HTR-8/SVneo (cell line): ENCODE measurements at regions not wholly inside any gene's neighbourhood (a gene's known extent, or its start where the extent isn't known, plus 50 kb on each side); places are given as distances from the start of the nearest gene placed in this dataset.
"Not testable (repeated sequence)": the region's sequence is repeated elsewhere in the genome, so short reads cannot be mapped to it uniquely, and the experiment has no call there.

Experiments used
- DNase-seq: peaks from one replicate; pipeline ENCODE4 v3.0.0; 2011; ENCODE audit warnings: low spot score, mixed read lengths; ENCODE audit not compliant: insufficient read length
- FAIRE-seq: peaks from 2 replicates; lab custom pipeline; 2011; peaks lifted over from hg19 to GRCh38; lab: Jason Lieb, UNC

DNA sequence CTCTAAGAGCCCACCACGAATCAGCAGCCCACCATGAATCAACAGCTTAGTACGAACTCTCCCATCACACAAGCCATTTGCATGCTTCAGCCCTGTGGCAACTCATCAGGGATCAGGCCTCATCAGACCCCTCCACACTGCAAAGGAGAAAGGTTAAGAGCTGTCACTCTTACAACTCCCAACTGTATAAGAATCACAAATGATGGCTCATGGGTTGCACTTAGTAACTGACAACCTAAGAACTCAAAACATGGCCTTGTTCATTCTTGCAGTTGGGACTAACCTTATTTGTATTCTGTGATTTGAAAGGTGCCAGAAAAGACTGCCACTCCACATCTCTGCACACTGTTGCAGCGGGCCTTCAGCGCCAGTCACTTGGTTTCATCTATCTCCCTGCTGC is 149.1 kb upstream of the ZNF366 start:
- no peak for DNase-seq
- FAIRE-seq = no peak

DNA sequence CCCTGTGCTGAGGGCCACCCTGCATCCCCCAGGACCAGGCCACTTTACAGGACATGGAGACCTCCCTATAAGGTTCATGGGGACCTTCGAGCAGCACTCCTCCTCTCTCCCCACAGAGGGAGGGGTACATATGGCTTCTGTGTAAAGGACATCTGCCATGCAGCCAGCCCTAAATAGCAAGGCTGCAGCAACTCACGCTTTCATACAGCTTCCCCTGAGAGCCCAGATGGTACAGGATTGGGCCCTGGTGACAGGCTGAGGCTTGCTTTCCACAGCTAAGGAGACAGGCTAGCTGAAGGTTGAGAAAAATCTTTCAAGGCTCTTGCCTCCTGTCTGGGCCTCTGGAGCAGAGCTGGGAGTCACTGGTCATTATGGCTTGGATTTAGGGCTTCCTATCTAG is 147.0 kb upstream of the ZNF366 start:
- no peak for DNase-seq

DNA sequence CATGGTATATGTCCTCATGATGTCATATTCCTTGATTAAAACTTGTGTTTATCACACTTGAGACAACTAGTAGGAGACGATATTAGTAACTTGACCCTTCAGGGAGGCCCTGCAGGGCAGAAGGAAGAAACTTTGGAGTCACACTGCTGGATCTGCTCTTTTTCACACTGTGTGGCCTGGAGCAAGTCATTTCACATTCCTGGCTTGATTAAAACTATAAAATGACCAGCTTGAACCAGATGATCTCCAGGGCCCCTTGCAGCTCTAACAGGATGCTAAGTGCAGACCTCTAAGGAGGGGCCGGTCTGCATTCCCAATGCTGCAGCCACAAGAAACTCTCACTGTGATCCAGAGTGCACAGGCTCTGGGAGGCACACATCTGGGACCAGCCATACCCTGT is 146.4 kb upstream of the ZNF366 start:
- DNase-seq (peak; percentile 12), FAIRE-seq (no peak)

More for the DNA sequence above, 147.0 kb upstream of the ZNF366 start:
- no peak for FAIRE-seq

DNA sequence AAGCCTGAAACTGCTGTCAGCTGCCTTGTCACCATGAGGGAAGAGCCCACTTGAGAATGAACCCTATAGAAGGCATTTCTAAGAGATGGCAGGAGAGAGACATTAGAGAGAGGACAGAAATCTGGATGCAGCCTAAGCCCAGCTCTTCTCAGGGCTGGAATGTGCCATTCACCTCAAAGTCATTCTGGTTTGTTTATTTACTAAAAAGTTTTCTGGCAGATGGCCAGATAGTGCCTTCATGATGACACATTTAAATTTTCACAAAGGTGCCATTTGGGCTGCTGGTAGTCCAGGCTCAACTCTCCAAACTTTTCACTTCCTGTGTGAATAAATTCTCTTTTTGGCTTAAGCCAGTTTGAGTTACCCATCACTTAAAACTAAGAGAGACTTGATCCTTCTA is 144.6 kb upstream of the ZNF366 start:
- no peak for FAIRE-seq
- no peak for DNase-seq

DNA sequence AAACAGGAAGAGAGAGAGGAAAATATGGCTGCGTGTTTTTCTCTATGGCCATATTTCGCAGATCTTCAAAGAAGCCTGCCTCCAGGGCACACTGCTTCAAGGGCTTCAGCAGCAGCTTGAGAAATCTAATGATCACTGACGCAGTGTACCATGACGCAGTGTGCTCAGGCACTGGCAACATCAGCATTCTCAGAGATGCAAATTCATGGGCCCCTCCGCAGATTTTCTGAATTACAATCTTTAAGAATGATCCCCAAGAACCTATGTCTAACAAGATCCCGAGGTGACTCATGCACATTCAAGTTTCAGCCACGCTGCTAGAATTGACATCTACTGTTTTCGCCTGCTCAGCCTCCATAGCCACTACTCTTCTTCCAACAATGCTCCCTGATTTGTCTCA is 143.9 kb upstream of the ZNF366 start:
- DNase-seq (no peak), FAIRE-seq (no peak)

DNA sequence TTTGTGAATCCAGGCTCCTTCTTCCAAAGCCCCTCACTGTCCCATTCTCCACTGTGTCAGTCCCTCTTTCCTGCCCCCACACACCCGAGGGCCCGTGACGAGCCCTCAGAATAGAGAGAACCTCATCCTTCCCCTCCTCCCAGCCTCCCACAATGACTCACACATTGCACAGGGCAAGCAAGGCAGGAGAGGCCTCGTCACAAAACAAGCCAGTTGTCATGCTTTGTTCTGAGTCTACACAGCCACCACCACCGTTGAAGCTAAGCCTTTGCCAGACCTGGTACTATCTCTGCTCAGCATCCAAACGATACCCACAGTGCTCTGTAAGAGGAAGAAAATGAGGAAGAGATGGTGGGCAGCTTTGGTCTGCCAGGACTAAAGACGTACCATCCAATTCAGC is 142.2 kb upstream of the ZNF366 start:
- DNase-seq = peak; percentile 32
- peak; percentile 36 for FAIRE-seq

DNA sequence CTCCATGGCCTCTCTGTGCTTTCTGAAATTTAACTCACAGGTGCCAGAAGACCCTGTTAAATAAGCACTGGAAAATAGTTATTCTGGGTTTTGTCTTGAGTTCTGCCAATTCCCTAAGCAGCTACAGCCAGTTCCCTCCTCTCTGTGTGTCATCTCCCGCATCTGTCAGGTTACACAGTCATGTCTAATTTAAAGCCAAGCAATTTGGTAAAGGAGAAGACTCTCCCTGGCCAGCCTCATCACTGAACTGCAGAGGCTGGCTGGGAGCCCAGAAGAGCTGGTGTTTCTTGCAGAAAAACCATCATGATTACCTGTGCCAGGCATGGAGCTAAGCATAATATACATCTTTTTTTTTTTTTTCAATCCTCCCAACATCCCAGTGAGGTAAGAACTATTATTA is 141.3 kb upstream of the ZNF366 start:
- DNase-seq (no peak), FAIRE-seq (no peak)

DNA sequence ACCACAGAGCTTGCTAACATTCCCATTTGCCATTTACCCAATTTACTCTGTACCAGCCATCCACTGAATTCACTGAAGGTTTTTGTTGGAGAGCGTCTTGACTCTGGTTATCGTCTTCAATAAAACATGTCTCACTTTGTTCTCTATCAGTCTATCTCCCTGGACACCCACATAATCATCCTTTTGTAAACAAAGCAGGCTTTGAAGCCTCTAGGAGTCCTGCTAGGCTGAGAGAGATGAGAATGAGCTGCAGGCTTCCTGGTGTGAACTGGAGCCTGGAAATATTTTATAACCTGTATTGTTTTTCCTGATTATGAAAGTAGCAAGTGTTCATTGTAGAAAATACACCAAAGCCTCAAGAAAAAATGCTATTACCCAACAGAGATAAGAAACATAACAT is 140.6 kb upstream of the ZNF366 start:
- no peak for FAIRE-seq

DNA sequence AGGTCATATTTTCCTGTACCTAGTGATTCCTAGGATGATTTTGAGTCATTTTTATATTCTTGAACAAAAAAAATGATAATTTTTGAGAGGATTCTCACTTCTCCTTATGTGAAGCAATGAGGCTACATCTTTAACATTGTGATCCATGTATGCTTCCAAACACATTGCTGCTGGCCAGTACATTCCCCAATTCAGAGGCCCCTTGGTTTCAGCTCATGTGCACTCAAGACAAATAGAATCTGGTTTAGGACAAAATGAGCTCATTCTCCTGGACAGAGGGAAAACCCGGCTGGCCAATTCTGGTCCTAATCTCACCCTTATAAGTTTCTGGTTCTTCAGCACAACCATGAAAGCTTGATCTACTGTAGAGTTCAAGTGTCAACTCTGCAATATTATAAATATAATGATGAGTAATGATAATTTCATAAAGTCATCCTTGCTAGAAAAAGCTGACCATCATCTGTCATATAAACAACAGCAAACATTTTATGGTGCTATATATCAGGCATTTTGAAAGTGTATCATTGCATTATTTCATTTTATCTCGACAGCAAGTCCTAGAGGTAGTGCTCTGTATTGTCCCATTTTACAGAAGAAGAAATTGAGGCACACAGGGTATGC is 139.1 kb upstream of the ZNF366 start:
- FAIRE-seq (no peak), DNase-seq (no peak)

More for the DNA sequence above, 140.6 kb upstream of the ZNF366 start:
- DNase-seq = no peak

DNA sequence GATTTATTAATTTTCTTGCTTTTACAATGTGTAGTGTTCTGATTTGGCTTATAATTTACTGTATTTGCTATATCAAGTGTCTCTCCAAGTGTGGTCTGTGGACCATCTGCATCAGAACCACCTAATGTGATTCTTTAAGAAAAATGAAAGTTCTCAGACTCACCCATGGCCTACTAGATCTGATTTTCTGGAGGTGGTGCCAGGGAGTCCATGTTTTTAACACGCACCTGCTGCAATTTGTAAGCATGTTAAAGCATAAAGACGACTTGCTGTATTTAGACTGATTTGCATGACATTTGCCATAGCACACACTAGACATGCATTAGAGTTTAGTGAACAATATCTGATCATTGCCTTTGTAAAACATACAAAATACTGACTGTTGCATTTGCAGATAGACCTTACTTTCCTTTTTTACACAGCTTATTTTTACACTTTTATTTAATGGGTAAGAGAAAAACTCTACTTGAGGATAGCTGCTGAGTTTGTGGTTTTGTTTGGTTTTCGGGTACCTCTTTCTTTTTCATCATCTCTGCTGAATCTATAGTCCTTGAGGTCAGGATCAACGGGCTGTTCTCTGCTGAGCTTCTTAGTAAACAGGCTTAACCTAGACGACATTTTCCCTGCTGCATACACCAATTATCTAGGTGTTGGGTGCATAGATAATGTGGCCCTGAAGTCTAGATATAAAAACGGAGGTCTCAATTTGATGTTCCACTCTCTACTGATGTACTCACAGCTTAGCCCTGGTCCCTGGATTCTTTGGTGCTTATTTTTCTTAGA is 138.0 kb upstream of the ZNF366 start:
- FAIRE-seq = no peak

DNA sequence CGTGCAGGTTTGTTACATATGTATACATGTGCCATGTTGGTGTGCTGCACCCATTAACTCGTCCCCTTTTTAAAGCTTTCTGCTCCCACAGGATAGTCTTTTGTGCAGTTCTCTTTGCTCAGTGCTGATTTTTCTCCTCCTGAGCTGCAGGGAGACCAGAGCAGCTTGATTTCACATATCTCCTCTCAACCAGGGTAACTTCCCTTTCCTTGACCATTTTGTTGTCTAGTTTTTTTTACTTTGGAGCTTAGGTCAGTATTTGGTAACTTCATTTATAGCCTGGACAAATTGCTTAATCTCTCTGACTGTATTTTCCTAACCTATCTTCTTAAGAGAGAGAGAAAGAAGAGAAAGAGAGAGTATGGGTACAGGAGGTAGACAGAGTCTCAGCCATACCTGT is 137.1 kb upstream of the ZNF366 start:
- FAIRE-seq (no peak), DNase-seq (no peak)

More for the DNA sequence above, 138.0 kb upstream of the ZNF366 start:
- no peak for DNase-seq

DNA sequence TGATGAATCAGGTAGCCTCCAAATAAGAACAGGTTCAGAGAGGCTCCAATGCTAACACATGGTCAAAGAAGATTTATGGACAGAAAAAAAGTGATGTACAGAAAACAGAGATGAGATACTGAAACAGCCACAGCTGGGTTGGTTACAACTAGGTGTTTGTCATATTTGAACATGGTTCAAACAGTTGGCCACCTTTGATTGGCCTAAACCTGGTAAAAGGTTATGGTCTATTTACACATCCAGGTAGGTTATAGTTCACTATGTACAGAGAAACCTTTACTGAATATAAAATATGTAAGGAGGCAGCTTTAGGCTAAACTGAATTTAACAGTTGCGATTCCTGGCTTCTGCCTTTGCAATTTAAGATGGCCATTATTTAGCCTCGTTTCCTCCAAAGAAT is 134.0 kb upstream of the ZNF366 start:
- FAIRE-seq (no peak), DNase-seq (no peak)

DNA sequence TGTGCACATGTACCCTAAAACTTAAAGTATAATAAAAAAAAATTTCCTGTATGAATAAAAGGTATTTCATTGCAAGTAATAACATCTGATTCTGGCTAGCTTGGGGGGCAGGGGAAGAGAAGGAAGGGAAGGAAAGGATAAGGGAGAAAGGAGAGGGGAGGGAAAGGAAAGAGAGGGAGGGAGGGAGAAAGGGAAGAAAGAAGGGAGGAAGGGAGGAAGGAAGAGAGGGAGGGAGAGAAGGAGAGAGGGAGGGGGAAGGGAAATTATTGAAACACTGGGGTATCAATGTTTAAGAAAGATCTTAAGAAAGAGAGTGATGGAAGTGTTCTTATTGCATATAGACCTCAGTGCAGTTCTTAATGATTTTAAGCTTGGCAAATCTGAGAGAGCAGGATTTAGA is 129.8 kb upstream of the ZNF366 start:
- no peak for FAIRE-seq
- no peak for DNase-seq

DNA sequence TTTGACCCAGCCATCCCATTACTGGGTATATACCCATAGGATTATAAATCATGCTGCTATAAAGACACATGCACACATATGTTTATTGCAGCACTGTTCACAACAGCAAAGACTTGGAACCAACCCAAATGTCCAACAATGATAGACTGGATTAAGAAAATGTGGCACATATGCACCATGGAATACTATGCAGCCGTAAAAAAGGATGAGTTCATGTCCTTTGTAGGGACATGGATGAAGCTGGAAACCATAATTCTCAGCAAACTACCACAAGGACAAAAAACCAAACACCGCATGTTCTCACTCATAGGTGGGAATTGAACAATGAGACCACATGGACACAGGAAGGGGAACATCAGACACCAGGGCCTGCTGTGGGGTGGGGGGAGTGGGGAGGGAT is 129.4 kb upstream of the ZNF366 start:
- not testable (repeated sequence) for FAIRE-seq

DNA sequence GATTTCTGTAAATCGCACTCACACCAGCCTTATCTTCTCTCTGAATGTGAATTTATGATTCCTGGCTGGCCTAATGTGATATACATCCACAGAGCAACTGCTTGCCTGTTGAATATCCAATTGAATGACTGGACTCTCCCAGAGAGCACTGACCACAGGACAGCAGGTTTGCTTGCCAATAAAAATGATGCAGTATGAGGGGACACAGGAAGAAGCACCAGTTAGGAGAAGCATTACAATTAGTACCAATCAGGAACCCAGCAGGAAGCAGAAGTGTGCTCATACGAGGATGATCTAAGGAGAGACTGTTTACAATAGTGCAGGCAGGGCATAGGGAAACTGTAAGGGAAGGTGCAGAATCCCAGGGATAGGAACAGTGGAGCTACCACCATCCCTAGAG is 127.2 kb upstream of the ZNF366 start:
- DNase-seq = no peak
- FAIRE-seq = no peak

More for the DNA sequence above, 129.4 kb upstream of the ZNF366 start:
- DNase-seq = not testable (repeated sequence)

DNA sequence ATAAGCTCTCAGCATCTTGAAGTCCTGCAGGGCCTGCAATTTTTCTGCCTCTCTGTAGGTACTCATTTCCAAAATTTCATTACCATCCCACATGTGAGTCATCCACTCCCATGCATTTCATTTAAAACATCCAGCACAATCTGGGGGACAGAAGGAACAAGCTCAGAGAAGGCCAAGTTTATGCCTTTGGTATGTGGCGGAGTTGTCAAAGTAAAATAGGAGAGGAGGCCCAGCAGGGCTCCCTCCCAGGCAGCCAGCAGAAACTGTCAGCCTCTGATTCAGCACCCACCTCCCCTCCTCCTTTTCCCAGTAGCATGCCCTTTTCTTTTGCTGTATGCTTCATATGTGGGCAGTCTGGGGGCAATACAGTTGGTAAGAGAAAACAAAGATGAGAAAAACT is 126.4 kb upstream of the ZNF366 start:
- DNase-seq (peak; percentile 21), FAIRE-seq (no peak)

DNA sequence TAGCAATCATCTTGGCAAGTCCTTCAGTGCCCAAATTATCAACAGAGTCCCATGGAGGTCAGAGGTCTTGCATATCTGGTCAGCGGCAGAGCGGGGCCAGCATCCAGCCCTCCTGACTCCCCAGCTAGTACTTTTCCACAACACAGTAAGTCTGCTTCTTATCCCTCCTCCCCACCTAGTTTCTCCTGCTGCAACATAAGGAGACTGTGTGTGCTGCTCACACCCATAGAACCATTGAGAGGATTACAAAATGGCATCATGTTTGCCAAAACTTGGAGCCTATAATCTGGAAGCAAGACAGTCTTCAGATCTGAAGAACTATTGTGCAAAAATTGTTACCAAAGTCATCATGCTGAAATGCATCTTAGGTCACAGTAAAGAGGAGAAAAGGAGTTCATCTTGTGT is 125.8 kb upstream of the ZNF366 start:
- FAIRE-seq = no peak
- DNase-seq = no peak

DNA sequence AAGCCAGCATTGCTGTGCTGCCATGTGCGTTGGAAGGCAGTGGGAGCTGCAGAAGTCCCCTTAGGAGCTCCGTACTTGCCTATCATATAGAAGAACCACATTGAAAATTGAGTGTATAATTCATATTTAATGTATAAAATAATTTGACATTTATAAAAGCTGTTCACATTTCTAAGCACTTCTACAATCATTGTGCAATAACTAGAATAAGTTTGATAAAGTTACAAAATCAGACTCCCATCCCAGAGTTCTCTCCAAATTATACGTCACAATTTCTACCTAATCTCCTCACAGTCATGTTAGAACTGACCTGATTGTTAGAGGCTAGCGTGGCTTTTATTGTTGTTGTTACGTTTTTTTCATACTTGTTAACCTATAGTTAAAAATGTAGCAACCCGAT is 123.5 kb upstream of the ZNF366 start:
- DNase-seq (no peak), FAIRE-seq (no peak)

DNA sequence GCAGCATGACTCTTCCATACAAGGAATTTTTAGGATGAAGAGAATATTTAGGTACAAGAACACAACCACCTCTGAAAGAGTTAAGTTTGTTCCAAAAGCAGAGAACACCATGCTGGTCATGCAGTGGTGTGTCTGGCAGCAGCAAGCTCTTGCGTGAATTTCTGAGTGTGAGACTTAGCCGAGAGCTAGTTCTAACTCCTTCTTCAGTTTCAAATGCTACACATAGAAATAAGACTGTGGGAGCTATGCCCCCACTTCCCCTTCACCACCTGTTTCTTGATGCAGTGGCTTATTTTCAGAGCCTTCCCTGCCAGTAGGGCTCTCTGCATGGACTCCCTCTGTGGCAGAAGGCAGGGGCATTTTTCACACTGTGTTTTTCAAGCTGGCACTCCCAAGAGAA is 122.9 kb upstream of the ZNF366 start:
- DNase-seq (no peak), FAIRE-seq (no peak)

DNA sequence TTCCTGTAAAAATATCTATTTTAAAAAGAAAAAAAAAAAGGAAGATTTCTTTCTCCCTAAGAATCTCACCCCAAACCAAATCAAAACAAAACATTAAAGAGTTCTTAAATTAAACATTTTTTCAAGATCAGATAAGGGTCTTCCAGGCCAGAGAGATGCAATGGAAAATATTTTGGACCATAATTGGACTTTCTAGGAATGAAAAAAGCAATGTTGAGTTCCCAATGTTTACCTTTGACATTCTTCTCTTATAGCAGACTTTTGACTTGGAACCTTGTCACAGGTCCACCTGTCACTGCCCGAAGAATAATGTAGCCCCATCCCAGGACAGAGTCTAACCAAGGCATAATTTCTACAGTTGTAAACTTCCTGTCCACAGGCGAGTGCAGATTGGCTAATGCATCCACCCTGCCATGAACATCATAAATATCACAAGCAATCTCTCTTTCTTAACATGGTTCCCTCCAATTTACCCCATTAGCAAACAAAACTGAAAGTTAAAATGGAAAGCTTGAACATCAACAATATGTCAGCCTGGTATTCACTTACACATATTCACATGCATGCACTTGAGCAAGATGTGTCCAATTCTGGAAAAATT is 121.7 kb upstream of the ZNF366 start:
- DNase-seq (no peak), FAIRE-seq (no peak)

DNA sequence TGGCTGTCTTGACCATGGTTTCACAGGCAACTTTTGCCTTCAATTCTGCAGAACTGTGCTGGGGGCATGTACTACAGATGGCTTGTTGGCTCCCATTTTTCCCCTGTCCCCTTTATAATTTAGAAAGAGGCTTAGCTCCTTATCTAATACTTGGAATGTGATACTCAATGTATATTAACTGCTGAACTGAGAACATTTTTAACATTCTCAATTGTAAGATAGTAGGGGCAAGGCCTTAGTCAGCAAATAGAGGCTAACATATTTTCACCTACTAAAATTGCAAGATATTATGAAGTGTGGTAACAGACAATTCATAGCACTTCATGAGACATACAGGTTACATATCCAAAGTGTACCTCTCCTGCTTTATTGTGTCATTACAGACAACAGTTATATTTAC is 118.1 kb upstream of the ZNF366 start:
- FAIRE-seq (peak; percentile 44), DNase-seq (no peak)
